ENCODE measurements at regions not wholly inside any gene's neighbourhood (a gene's known extent, or its start where the extent isn't known, plus 50 kb on each side); places are given as distances from the start of the nearest gene placed in this dataset.

- no peak for TF ChIP-seq POLR2A (IDR thresholded peaks at IDR 0.05)
- TF ChIP-seq CTCF (IDR thresholded peaks at IDR 0.05) = no peak
Measured at GRCh38 chr2:8015848-8016600, 665.8 kb upstream of the ID2 start.
